ENCODE measurements at regions not wholly inside any gene's neighbourhood (a gene's known extent, or its start where the extent isn't known, plus 50 kb on each side); places are given as distances from the start of the nearest gene placed in this dataset.
"Not testable (repeated sequence)": the region's sequence is repeated elsewhere in the genome, so short reads cannot be mapped to it uniquely, and the experiment has no call there.

- no peak for TF ChIP-seq CTCF (conservative IDR thresholded peaks at IDR 0.05)
- no peak for DNase-seq (ENCODE audit: extremely low spot score, unreplicated experiment)
- Mint-ChIP-seq H3K27me3 (peaks cover 3% of the 10 kb centered on the region), H3K4me1 (ENCODE audit: unreplicated experiment) (peaks cover 21% of the 10 kb centered on the region), H3K9me3 (peaks cover 4% of the 10 kb centered on the region), H3K36me3 (no peaks in the 10 kb centered on the region), H3K27ac (no peak overlapping the region), H3K4me3 (no peak overlapping the region)
Observed at GRCh38 chr5:174583071-174583470, 141.3 kb upstream of the MSX2 start.

DNA sequence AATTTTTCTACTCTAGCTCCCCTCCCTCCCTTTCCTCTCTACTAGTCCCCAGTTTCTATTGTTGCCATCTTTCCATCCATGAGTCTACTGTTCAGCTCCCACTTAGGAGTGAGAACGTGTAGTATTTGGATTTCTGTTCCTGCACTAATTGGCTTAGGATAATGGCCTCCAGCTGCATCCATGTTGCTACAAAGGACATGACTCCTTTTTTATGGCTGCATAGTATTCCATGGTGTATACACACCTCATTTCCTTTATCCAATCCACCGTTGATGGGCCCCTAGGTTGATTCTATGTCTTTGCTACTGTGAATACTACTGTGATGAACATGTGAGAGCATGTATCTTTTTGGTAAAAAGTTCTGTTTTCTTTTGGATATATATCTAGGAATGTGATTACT is 138.9 kb upstream of the MSX2 start:
- no peak overlapping the region for H3K27ac Mint-ChIP-seq
- no peaks in the 10 kb centered on the region for H3K36me3 Mint-ChIP-seq
- no peak for DNase-seq (ENCODE audit: extremely low spot score, unreplicated experiment)
- no peak overlapping the region for H3K4me3 Mint-ChIP-seq
- peaks cover 3% of the 10 kb centered on the region for H3K27me3 Mint-ChIP-seq
- H3K4me1 Mint-ChIP-seq (ENCODE audit: unreplicated experiment): peaks cover 23% of the 10 kb centered on the region
- no peak for TF ChIP-seq CTCF (conservative IDR thresholded peaks at IDR 0.05)
- peaks cover 4% of the 10 kb centered on the region for H3K9me3 Mint-ChIP-seq

DNA sequence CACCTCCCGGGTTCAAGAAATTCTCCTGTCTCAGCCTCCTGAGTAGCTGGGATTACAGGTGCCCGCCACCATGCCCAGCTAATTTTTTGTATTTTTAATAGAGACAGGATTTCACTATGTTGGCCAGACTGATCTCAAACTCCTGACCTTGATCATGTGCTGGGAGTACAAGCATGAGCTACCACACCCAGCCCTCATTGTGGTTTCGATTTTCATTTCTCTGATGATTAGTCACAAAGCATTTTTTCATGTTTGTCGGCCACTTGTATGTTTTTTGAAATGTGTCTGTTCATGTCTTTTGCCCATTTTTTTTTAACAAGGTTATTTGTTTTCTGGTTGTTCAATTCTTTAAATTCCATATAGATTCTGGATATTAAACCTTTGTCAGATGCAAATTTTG is 138.2 kb upstream of the MSX2 start:
- not testable (repeated sequence) for H3K27me3 Mint-ChIP-seq; DNase-seq (ENCODE audit: extremely low spot score, unreplicated experiment); H3K27ac Mint-ChIP-seq; H3K9me3 Mint-ChIP-seq; H3K4me3 Mint-ChIP-seq; H3K36me3 Mint-ChIP-seq
- H3K4me1 Mint-ChIP-seq (ENCODE audit: unreplicated experiment): peaks cover 16% of the 10 kb centered on the region

GRCh38 chr5:174589011-174589410 is 135.4 kb upstream of the MSX2 start:
- Mint-ChIP-seq H3K4me1 (ENCODE audit: unreplicated experiment) (peaks cover 12% of the 10 kb centered on the region), H3K36me3 (no peaks in the 10 kb centered on the region), H3K27ac (peak overlapping the region; percentile 64), H3K27me3 (no peaks in the 10 kb centered on the region), H3K9me3 (peaks cover 7% of the 10 kb centered on the region), H3K4me3 (no peak overlapping the region)
- no peak for DNase-seq (ENCODE audit: extremely low spot score, unreplicated experiment)
- TF ChIP-seq CTCF (conservative IDR thresholded peaks at IDR 0.05): no peak

- Mint-ChIP-seq H3K4me3 (no peak overlapping the region), H3K4me1 (ENCODE audit: unreplicated experiment) (peaks cover 12% of the 10 kb centered on the region), H3K36me3 (no peaks in the 10 kb centered on the region), H3K9me3 (peaks cover 11% of the 10 kb centered on the region), H3K27me3 (no peaks in the 10 kb centered on the region), H3K27ac (peak overlapping the region; percentile 64)
- DNase-seq (ENCODE audit: extremely low spot score, unreplicated experiment): no peak
- TF ChIP-seq CTCF (conservative IDR thresholded peaks at IDR 0.05): no peak
Observed at GRCh38 chr5:174589599-174589998, 134.8 kb upstream of the MSX2 start.

DNA sequence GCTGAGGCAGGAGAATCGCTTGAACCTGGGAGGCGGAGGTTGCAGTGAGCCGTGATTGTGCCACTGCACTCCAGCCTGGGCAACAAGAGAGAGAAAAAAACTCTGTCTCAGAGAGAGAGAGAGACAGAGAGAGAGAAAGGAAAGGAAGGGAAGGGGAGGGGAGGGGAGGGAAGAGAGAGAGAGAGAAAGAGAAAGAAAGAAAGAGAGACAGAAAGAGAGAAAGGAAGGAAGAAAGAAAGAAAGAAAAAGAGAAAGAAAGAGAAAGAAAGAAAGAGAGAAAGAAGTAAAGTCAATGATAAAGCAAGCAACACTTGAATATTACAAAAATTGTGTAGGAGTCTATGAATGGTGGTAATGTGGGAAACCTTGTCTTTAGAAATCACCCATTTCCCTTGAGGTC is 133.6 kb upstream of the MSX2 start:
- no peaks in the 10 kb centered on the region for H3K36me3 Mint-ChIP-seq
- DNase-seq (ENCODE audit: extremely low spot score, unreplicated experiment): no peak
- no peak overlapping the region for H3K27ac Mint-ChIP-seq
- no peak for TF ChIP-seq CTCF (conservative IDR thresholded peaks at IDR 0.05)
- no peaks in the 10 kb centered on the region for H3K27me3 Mint-ChIP-seq
- peaks cover 12% of the 10 kb centered on the region for H3K4me1 Mint-ChIP-seq (ENCODE audit: unreplicated experiment)
- H3K9me3 Mint-ChIP-seq: peaks cover 11% of the 10 kb centered on the region
- H3K4me3 Mint-ChIP-seq: no peak overlapping the region
